AG10803 (cell line): ENCODE measurements at regions not wholly inside any gene's neighbourhood (a gene's known extent, or its start where the extent isn't known, plus 50 kb on each side); places are given as distances from the start of the nearest gene placed in this dataset.

Source experiments
- DNase-seq: peaks from one replicate; pipeline ENCODE4 v3.0.0; 2010; ENCODE audit warnings: low read depth
- H3K4me3 ChIP-seq: 2 replicates; pipeline ENCODE4 v1.5.1; 2011; ENCODE audit warnings: mild to moderate bottlenecking, low read length, control low read depth
- TF ChIP-seq, protein P1 (sequence below): conservative IDR thresholded peaks from 2 replicates; pipeline ENCODE4 v1.5.1; 2011; ENCODE audit warnings: mild to moderate bottlenecking, low read length, control low read depth, inconsistent platforms

DNA sequence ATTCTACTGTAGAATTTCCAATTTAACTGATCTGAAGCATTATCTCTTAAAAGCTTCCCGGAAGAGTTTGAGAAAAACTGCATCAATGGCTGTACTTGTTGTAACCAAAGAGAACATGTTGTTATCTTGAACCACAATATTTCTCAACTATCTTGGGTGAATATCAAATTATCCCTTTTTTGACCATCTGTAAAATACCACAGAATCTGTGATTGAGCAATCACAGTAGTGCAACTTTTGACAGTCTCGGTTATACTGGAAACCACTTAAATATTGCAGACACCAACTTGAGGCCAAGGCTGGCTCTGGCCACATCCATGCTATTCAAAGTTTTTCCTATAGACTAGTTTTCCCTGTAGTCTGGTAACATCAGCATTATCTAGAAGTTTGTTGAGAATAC lies 842.8 kb upstream of the EPHA6 start:
- DNase-seq = peak; percentile 50
- TF ChIP-seq, protein P1, sequence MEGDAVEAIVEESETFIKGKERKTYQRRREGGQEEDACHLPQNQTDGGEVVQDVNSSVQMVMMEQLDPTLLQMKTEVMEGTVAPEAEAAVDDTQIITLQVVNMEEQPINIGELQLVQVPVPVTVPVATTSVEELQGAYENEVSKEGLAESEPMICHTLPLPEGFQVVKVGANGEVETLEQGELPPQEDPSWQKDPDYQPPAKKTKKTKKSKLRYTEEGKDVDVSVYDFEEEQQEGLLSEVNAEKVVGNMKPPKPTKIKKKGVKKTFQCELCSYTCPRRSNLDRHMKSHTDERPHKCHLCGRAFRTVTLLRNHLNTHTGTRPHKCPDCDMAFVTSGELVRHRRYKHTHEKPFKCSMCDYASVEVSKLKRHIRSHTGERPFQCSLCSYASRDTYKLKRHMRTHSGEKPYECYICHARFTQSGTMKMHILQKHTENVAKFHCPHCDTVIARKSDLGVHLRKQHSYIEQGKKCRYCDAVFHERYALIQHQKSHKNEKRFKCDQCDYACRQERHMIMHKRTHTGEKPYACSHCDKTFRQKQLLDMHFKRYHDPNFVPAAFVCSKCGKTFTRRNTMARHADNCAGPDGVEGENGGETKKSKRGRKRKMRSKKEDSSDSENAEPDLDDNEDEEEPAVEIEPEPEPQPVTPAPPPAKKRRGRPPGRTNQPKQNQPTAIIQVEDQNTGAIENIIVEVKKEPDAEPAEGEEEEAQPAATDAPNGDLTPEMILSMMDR = no peak
- no peak overlapping the region for H3K4me3 ChIP-seq

- DNase-seq = no peak
- H3K4me3 ChIP-seq = no peak overlapping the region
- TF ChIP-seq, protein P1 = no peak
Observed at GRCh38 chr3:95994338-95994737, 820.1 kb upstream of the EPHA6 start.

DNA sequence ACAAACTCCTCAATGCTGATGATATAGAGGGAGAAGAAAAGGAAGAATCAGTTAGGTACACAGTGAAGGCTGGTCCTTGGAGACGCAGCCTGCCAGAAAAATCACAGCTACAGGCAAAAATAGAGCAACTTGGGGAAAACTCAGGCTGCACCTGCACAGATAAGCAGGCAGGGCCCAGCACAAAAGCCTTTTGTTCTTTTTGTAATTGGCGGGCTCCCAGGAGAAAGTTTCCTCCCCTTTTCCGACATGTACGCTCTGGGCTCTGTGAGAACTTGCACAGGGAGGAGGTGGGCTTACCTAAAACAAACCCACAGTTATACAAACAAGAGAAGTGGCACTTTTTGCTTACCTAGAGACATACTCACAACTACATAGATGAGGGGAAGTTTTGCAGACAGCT lies 813.4 kb upstream of the EPHA6 start:
- TF ChIP-seq, protein P1 = no peak
- DNase-seq = no peak

GRCh38 chr3:96007650-96008195 lies 806.7 kb upstream of the EPHA6 start:
- TF ChIP-seq, protein P1 = no peak
- no peak overlapping the region for H3K4me3 ChIP-seq
- no peak for DNase-seq

More for the DNA sequence above, 813.4 kb upstream of the EPHA6 start:
- no peak overlapping the region for H3K4me3 ChIP-seq

DNA sequence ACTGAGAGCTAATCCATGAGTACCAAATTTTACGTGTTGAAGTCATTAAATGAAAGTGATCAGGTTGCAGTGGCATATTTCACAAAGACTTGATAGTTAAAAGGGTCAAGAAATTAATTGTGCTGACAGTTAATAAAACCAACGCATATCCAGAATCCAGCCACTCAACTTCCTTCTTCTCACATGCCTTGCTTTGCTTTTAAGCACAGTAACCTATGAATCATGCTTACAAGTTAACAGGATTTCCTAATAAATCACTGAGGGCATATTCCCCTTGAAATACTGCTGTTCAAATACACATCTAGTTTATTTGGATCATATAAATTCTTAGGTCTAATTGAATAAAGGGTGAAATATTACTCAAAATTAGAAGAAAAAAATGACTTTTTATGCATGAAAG lies 801.5 kb upstream of the EPHA6 start:
- TF ChIP-seq, protein P1 = no peak
- no peak overlapping the region for H3K4me3 ChIP-seq
- no peak for DNase-seq

GRCh38 chr3:96017556-96017955 lies 796.8 kb upstream of the EPHA6 start:
- TF ChIP-seq, protein P1 = no peak
- no peak for DNase-seq
- no peak overlapping the region for H3K4me3 ChIP-seq

GRCh38 chr3:96022676-96023075 lies 791.7 kb upstream of the EPHA6 start:
- no peak for DNase-seq
- TF ChIP-seq, protein P1 = no peak
- H3K4me3 ChIP-seq = no peak overlapping the region
